Thymus (tissue), 11 donors: ENCODE measurements at regions not wholly inside any gene's neighbourhood (a gene's known extent, or its start where the extent isn't known, plus 50 kb on each side); places are given as distances from the start of the nearest gene placed in this dataset.
"Not testable (repeated sequence)": the region's sequence is repeated elsewhere in the genome, so short reads cannot be mapped to it uniquely, and the experiment has no call there.

Experiments
- DNase-seq, 9 donors: peaks; one replicate each; pipeline ENCODE4 v3.0.0-alpha.2; 2013; ENCODE audit warnings: low spot score in 9 of 9, low read depth in 6 of 9, missing footprints in 1 of 9
- H3K27ac ChIP-seq, 2 donors: one replicate each; pipeline ENCODE4 v1.5.1; 2013; ENCODE audit warnings: control low read depth in 1 of 2, low read depth in 1 of 2, low read length in 1 of 2, mild to moderate bottlenecking in 1 of 2, moderate library complexity in 1 of 2
- H3K27me3 ChIP-seq, 2 donors: one replicate each; pipeline ENCODE4 v1.5.1; 2013; ENCODE audit warnings: low read length in 1 of 2; ENCODE audit not compliant: control insufficient read depth in 2 of 2, insufficient read depth in 1 of 2
- H3K36me3 ChIP-seq, 2 donors: one replicate each; pipeline ENCODE4 v1.5.1; 2013; ENCODE audit warnings: low read length in 1 of 2, mild to moderate bottlenecking in 1 of 2, moderate library complexity in 1 of 2; ENCODE audit not compliant: control insufficient read depth in 2 of 2, insufficient read depth in 2 of 2
- H3K4me1 ChIP-seq, 2 donors: one replicate each; pipeline ENCODE4 v1.5.1; 2013; ENCODE audit warnings: low read length in 2 of 2; ENCODE audit not compliant: control insufficient read depth in 2 of 2, insufficient read depth in 2 of 2
- H3K4me3 ChIP-seq, 2 donors: one replicate each; pipeline ENCODE4 v1.5.1; 2013; ENCODE audit warnings: low read length in 2 of 2, control low read depth in 1 of 2, mild to moderate bottlenecking in 1 of 2
- H3K9me3 ChIP-seq, 2 donors: one replicate each; pipeline ENCODE4 v1.5.1; 2013; ENCODE audit warnings: low read length in 1 of 2, mild to moderate bottlenecking in 1 of 2; ENCODE audit not compliant: control insufficient read depth in 2 of 2, insufficient read depth in 1 of 2
- WGBS: extraction: QIAGEN DNeasy Blood & Tissue Kit; methylation state at CpG from one replicate; pipeline ENCODE4 v1.1.7; 2013; 5-methylcytosine and 5-hydroxymethylcytosine counted together
- donor health status: healthy.

DNA sequence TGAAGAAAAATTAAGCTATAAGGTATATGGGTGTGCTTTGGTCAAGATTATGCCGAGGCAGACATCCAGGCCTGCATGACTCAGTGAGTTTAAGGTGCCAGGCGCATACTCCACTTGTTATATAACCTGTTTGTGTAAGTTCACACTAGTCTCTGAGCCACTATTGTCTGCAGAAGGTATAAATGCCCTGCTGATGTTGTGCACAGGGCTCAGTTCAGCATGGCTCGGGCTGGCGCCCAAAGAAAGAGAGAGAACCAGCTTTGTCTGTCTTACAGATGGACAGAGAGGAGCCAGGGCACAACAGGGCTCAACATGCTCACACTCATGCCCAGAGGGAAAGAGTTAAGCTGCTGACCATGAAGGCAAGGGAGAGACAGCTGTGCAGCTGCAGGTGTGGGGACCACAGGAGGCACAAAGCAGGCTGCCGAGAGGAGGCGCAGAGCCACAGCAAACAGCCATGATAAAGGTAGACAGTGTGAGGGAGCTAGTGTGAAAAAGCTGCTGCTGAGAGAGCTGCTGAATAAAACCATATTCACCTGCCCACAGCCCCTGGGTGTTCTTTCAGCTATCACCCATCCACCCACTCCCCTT, 1587.6 kb upstream of the C9orf72 start:
- DNase-seq = no peak
- Histone ChIP-seq H3K27me3 (no peaks in the 10 kb centered on the region), H3K36me3 (no peaks in the 10 kb centered on the region), H3K4me1 (no peaks in the 10 kb centered on the region), H3K27ac (no peak overlapping the region), H3K9me3 (no peaks in the 10 kb centered on the region), H3K4me3 (no peak overlapping the region)
- 94% methylated on average over 6 of the region's 6 CpGs for WGBS

DNA sequence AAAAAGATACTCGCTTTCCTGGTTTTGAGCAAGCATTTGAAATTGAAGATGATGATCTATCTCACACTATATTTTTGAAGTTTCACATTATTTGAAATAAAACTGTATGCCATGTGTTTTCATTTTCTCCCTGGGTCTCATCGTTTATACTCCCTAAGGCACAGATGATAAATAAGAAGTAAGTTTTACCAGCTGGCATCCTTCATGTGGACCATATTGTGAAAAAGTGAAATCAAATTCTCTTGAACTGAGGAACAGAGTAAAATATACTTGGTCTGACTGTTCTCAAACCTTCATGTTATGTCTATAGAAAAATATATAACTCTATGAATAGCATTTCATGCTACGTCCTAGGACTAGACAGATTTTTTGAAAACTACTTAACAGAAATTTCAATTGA, 1600.9 kb upstream of the C9orf72 start:
- Histone ChIP-seq H3K4me1 (no peaks in the 10 kb centered on the region), H3K27ac (no peak overlapping the region), H3K27me3 (no peaks in the 10 kb centered on the region), H3K9me3 (no peaks in the 10 kb centered on the region), H3K36me3 (no peaks in the 10 kb centered on the region), H3K4me3 (no peak overlapping the region)
- DNase-seq = no peak
- WGBS = 96% methylated on average over 3 of the region's 3 CpGs

- DNase-seq = no peak
- no peak overlapping the region for H3K27ac ChIP-seq
- H3K9me3 ChIP-seq = no peaks in the 10 kb centered on the region
- H3K4me3 ChIP-seq = no peak overlapping the region
- H3K36me3 ChIP-seq = no peaks in the 10 kb centered on the region
- H3K27me3 ChIP-seq = no peaks in the 10 kb centered on the region
- WGBS = 83% methylated on average over 2 of the region's 2 CpGs
- no peaks in the 10 kb centered on the region for H3K4me1 ChIP-seq
Measured at GRCh38 chr9:29176231-29176630, 1603.0 kb upstream of the C9orf72 start.

DNA sequence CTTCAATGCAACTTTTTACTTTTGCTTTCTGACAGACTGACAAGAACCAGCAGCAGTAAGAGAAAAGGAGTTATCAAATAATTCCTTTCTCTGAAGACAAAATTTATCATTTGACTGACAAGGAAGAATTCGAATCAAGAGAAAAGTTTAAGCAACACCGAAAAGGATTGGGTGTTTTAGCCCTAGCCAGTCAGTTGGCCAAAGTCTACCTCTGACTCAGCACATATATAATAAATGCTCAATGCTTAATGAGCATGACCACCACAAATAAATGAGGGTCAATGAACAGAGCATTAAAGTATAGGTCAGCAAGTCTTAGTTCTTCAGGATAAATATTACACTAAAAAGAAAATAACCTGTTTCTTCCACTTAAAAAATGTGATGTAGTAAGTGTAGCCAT, 1603.5 kb upstream of the C9orf72 start:
- Histone ChIP-seq H3K9me3 (no peaks in the 10 kb centered on the region), H3K27me3 (no peaks in the 10 kb centered on the region), H3K36me3 (no peaks in the 10 kb centered on the region), H3K4me1 (no peaks in the 10 kb centered on the region), H3K4me3 (no peak overlapping the region), H3K27ac (no peak overlapping the region)
- no peak for DNase-seq
- 94% methylated on average over 2 of the region's 2 CpGs for WGBS

GRCh38 chr9:29183971-29184370, 1610.7 kb upstream of the C9orf72 start:
- no peaks in the 10 kb centered on the region for H3K36me3 ChIP-seq
- H3K4me3 ChIP-seq = no peak overlapping the region
- WGBS = 87% methylated on average over 3 of the region's 3 CpGs
- H3K9me3 ChIP-seq = no peaks in the 10 kb centered on the region
- no peaks in the 10 kb centered on the region for H3K4me1 ChIP-seq
- no peak overlapping the region for H3K27ac ChIP-seq
- no peak for DNase-seq
- H3K27me3 ChIP-seq = no peaks in the 10 kb centered on the region

- H3K27me3 ChIP-seq, DNase-seq, H3K27ac ChIP-seq, H3K9me3 ChIP-seq, H3K4me1 ChIP-seq, H3K36me3 ChIP-seq, H3K4me3 ChIP-seq: not testable (repeated sequence)
- WGBS = 98% methylated on average over 14 of the region's 34 CpGs
Measured at GRCh38 chr9:29188771-29189170, 1615.5 kb upstream of the C9orf72 start.

DNA sequence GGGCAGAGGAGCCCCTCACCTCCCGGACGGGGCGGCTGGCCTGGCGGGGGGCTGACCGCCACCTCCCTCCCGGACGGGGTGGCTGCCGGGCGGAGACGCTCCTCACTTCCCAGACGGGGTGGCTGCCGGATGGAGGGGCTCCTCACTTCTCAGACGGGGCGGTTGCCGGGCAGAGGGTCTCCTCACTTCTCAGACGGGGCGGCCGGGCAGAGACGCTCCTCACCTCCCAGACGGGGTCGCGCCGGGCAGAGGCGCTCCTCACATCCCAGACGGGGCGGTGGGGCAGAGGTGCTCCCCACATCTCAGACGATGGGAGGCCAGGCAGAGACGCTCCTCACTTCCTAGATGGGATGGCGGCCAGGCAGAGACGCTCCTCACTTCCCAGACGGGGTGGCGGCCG, 1615.9 kb upstream of the C9orf72 start:
- not testable (repeated sequence) for DNase-seq, H3K9me3 ChIP-seq, H3K27me3 ChIP-seq, H3K27ac ChIP-seq, H3K4me1 ChIP-seq, H3K36me3 ChIP-seq, H3K4me3 ChIP-seq
- WGBS = 98% methylated on average over 33 of the region's 33 CpGs

DNA sequence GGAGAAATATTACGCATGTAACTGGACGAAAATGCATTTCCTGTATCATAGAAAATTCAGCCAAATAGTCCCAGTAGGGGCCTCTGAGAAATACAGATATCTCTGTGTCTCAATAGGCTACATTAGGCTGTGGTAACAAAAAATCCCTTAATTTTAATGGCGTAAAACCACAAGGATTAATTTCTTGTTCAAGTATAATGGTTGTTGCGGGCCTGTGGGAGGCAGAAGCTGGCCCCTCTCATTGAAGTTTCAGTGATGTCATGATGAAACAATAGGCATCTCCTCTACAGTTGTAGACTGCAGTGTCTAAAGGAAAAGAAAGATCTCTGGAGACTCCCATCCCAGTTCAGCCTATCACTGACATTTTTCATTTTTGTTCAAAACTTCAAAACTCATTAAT, 1625.6 kb upstream of the C9orf72 start:
- H3K4me1 ChIP-seq = no peaks in the 10 kb centered on the region
- DNase-seq = no peak
- H3K27me3 ChIP-seq = no peaks in the 10 kb centered on the region
- H3K4me3 ChIP-seq = no peak overlapping the region
- no peak overlapping the region for H3K27ac ChIP-seq
- 89% methylated on average over 4 of the region's 4 CpGs for WGBS
- no peaks in the 10 kb centered on the region for H3K36me3 ChIP-seq
- no peaks in the 10 kb centered on the region for H3K9me3 ChIP-seq

- Histone ChIP-seq H3K4me3 (no peak overlapping the region), H3K9me3 (no peaks in the 10 kb centered on the region), H3K4me1 (no peaks in the 10 kb centered on the region), H3K36me3 (no peaks in the 10 kb centered on the region), H3K27me3 (no peaks in the 10 kb centered on the region), H3K27ac (no peak overlapping the region)
- no peak for DNase-seq
- 97% methylated on average over 3 of the region's 3 CpGs for WGBS
Measured at GRCh38 chr9:29199975-29200374, 1626.7 kb upstream of the C9orf72 start.

GRCh38 chr9:29200650-29201049, 1627.4 kb upstream of the C9orf72 start:
- WGBS = 97% methylated on average over 3 of the region's 3 CpGs
- no peak for DNase-seq
- Histone ChIP-seq H3K9me3 (no peaks in the 10 kb centered on the region), H3K4me1 (no peaks in the 10 kb centered on the region), H3K27ac (no peak overlapping the region), H3K27me3 (no peaks in the 10 kb centered on the region), H3K36me3 (no peaks in the 10 kb centered on the region), H3K4me3 (no peak overlapping the region)
